Thoracic aorta (tissue), 2 donors: ENCODE measurements at regions not wholly inside any gene's neighbourhood (a gene's known extent, or its start where the extent isn't known, plus 50 kb on each side); places are given as distances from the start of the nearest gene placed in this dataset.

Source experiments
- ATAC-seq: fragments of 150-250 bp; one replicate; pipeline ENCODE4 v1.8.0; 2017; ENCODE audit warnings: low read depth; ENCODE audit not compliant: insufficient number of reproducible peaks, low FRiP score
- DNase-seq: peaks from one replicate; pipeline ENCODE4 v3.0.0-alpha.2; 2020; ENCODE audit warnings: low spot score
- H3K27ac ChIP-seq, 2 donors: fragments of 200-600 bp; sonication (generic); 1 replicate in 1 of 2; 2 replicates in 1 of 2; pipeline ENCODE4 v1.5.1; 2016; ENCODE audit warnings: mild to moderate bottlenecking in 2 of 2, moderate library complexity in 2 of 2
- H3K27me3 ChIP-seq: fragments of 200-600 bp; sonication (generic); replicated peaks from 2 replicates; pipeline ENCODE4 v1.6.0; 2016; ENCODE audit warnings: mild to moderate bottlenecking; ENCODE audit not compliant: insufficient read depth
- H3K36me3 ChIP-seq: fragments of 200-600 bp; sonication (generic); one replicate; pipeline ENCODE4 v1.5.1; 2016
- H3K4me1 ChIP-seq, 2 donors: fragments of 200-600 bp; sonication (generic); 1 replicate in 1 of 2; 2 replicates in 1 of 2; pipeline versions ENCODE4 v1.5.1 to v1.6.0; 2016; ENCODE audit warnings: low read depth in 2 of 2, mild to moderate bottlenecking in 1 of 2; ENCODE audit not compliant: control insufficient read depth in 1 of 2
- H3K4me3 ChIP-seq: fragments of 200-600 bp; sonication (generic); 2 replicates; pipeline ENCODE4 v1.5.1; 2016; ENCODE audit warnings: mild to moderate bottlenecking
- H3K9me3 ChIP-seq: fragments of 200-600 bp; sonication (generic); 2 replicates; pipeline ENCODE4 v1.5.1; 2016
- CTCF ChIP-seq: fragments of 200-600 bp; sonication (generic); IDR thresholded peaks from one replicate; pipeline ENCODE4 v1.5.1; 2019; ENCODE audit warnings: antibody characterized with exemption

GRCh38 chr17:13088666-13089065, 70.8 kb upstream of the ELAC2 start:
- Histone ChIP-seq H3K4me1 (peaks cover 19 to 32% of the 10 kb centered on the region in 2 donors), H3K27me3 (no peaks in the 10 kb centered on the region), H3K4me3 (no peak overlapping the region), H3K36me3 (no peaks in the 10 kb centered on the region), H3K9me3 (no peaks in the 10 kb centered on the region), H3K27ac (no peak overlapping the region)
- ATAC-seq (no peak), DNase-seq (no peak)
- TF ChIP-seq CTCF, result no peak

- peaks cover 19 to 32% of the 10 kb centered on the region in 2 donors for H3K4me1 ChIP-seq
- no peaks in the 10 kb centered on the region for H3K9me3 ChIP-seq
- DNase-seq (no peak), ATAC-seq (peak; percentile 84)
- H3K4me3 ChIP-seq, result no peak overlapping the region
- no peak overlapping the region for H3K27ac ChIP-seq
- no peaks in the 10 kb centered on the region for H3K36me3 ChIP-seq
- TF ChIP-seq CTCF, result no peak
- no peaks in the 10 kb centered on the region for H3K27me3 ChIP-seq
Observed at GRCh38 chr17:13087802-13088201, 70.0 kb upstream of the ELAC2 start.

- Histone ChIP-seq H3K9me3 (no peaks in the 10 kb centered on the region), H3K4me3 (peak overlapping the region; percentile 38), H3K36me3 (no peaks in the 10 kb centered on the region), H3K27me3 (no peaks in the 10 kb centered on the region), H3K4me1 (peaks cover 19 to 32% of the 10 kb centered on the region in 2 donors), H3K27ac (peak overlapping the region; percentile 21 to 27)
- ATAC-seq, result no peak
- TF ChIP-seq CTCF, result no peak
- DNase-seq, result no peak
Observed at GRCh38 chr17:13086142-13086769, 68.4 kb upstream of the ELAC2 start.

- no peak for TF ChIP-seq CTCF
- DNase-seq (no peak), ATAC-seq (no peak)
- peaks cover 19 to 32% of the 10 kb centered on the region in 2 donors for H3K4me1 ChIP-seq
- H3K36me3 ChIP-seq, result no peaks in the 10 kb centered on the region
- H3K9me3 ChIP-seq, result no peaks in the 10 kb centered on the region
- no peaks in the 10 kb centered on the region for H3K27me3 ChIP-seq
- H3K27ac ChIP-seq, result no peak overlapping the region
- peak overlapping the region; percentile 38 for H3K4me3 ChIP-seq
Observed at GRCh38 chr17:13085578-13085977, 67.8 kb upstream of the ELAC2 start.

- H3K27ac ChIP-seq, result no peak overlapping the region
- H3K27me3 ChIP-seq, result no peaks in the 10 kb centered on the region
- H3K36me3 ChIP-seq, result no peaks in the 10 kb centered on the region
- H3K9me3 ChIP-seq, result no peaks in the 10 kb centered on the region
- ATAC-seq (no peak), DNase-seq (no peak)
- no peak overlapping the region for H3K4me3 ChIP-seq
- no peak for TF ChIP-seq CTCF
- H3K4me1 ChIP-seq, result peaks cover 19 to 32% of the 10 kb centered on the region in 2 donors
Observed at GRCh38 chr17:13084420-13084819, 66.6 kb upstream of the ELAC2 start.
